ENCODE measurements at regions not wholly inside any gene's neighbourhood (a gene's known extent, or its start where the extent isn't known, plus 50 kb on each side); places are given as distances from the start of the nearest gene placed in this dataset.
A peak's percentile ranks its signal among the peaks of the same experiment; 100 is the strongest.

- Histone ChIP-seq H3K79me2 (ENCODE audit: control insufficient read depth in 1 of 2, insufficient read depth in 2 of 2, low read length in 2 of 2) (no peaks in the 10 kb centered on the region), H3K56ac (replicated peaks; ENCODE audit: insufficient read length, low read depth, low read length) (no peak overlapping the region), H3K14ac (ENCODE audit: insufficient read length) (peak overlapping the region; percentile 31), H3K9ac (replicated peaks in 1 of 4; ENCODE audit: extremely low read depth in 1 of 4, low read depth in 3 of 4, low read length in 3 of 4) (no peak overlapping the region), H4K91ac (replicated peaks; ENCODE audit: insufficient read length, low read length) (no peak overlapping the region), H2BK12ac (ENCODE audit: low read depth, low read length) (no peak overlapping the region), H2BK20ac (ENCODE audit: low read length) (no peak overlapping the region), H3K23me2 (ENCODE audit: low read depth, low read length) (0 out of 2 replicates have a peak, but pooled peaks cover 1% of the 10 kb centered on the region), H3K9me3 (ENCODE audit: insufficient read depth in 2 of 2, low read depth in 1 of 2, low read length in 1 of 2) (no peaks in the 10 kb centered on the region), H4K20me1 (replicated peaks in 1 of 2; ENCODE audit: control insufficient read depth in 1 of 2, insufficient read depth in 2 of 2, low read length in 2 of 2) (no peaks in the 10 kb centered on the region), H2AFZ (ENCODE audit: low read length) (no peak overlapping the region), H3K4me1 (replicated peaks in 1 of 4; ENCODE audit: control insufficient read depth in 3 of 4, insufficient read depth in 4 of 4, low read length in 3 of 4) (no peaks in the 10 kb centered on the region), H3K18ac (ENCODE audit: extremely low read depth, low read length) (no peak overlapping the region), H3K27me3 (replicated peaks in 1 of 4; ENCODE audit: control insufficient read depth in 3 of 4, extremely low read depth in 1 of 4, insufficient read depth in 3 of 4, low read length in 3 of 4) (peaks cover 0 to 4% (median 0%) of the 10 kb centered on the region in 4 experiments; a peak in 2 of 7 replicates), H3K36me3 (ENCODE audit: control insufficient read depth in 2 of 4, insufficient read depth in 4 of 4, low read length in 3 of 4) (no peaks in the 10 kb centered on the region), H2AK5ac (ENCODE audit: low read depth, low read length) (no peak overlapping the region), H3K4me3 (ENCODE audit: extremely low read depth in 1 of 4, insufficient read depth in 2 of 4, low read depth in 3 of 4, low read length in 4 of 4) (no peak overlapping the region), H2BK5ac (ENCODE audit: low read depth, low read length) (no peak overlapping the region), H3K4me2 (ENCODE audit: insufficient read depth in 1 of 2, low read depth in 2 of 2, low read length in 2 of 2) (no peak overlapping the region), H3K23ac (ENCODE audit: insufficient read length) (no peak overlapping the region), H2BK120ac (replicated peaks; ENCODE audit: low read depth, low read length) (no peak overlapping the region), H4K5ac (ENCODE audit: insufficient read length, low read depth, low read length) (no peak overlapping the region), H4K8ac (ENCODE audit: extremely low read depth, insufficient read depth, low read length) (no peak overlapping the region), H3K27ac (ENCODE audit: low read depth, low read length) (no peak overlapping the region), H3K79me1 (ENCODE audit: low read depth, low read length) (no peaks in the 10 kb centered on the region), H2BK15ac (ENCODE audit: low read length) (no peak overlapping the region), H3K4ac (replicated peaks; ENCODE audit: insufficient read length, low read depth, low read length) (peak overlapping the region; percentile 17)
- no peak for FAIRE-seq
- 87% methylated on average over 8 of the region's 8 CpGs; no CpG with 5 or more reads in 1 of the 2 experiments for WGBS, 2 experiments (ENCODE audit: extremely low coverage in 1 of 2, insufficient coverage in 1 of 2, insufficient read length in 1 of 2, insufficient replicate concordance in 2 of 2, low coverage in 1 of 2, low lambda C conversion rate in 2 of 2, missing lambda C conversion rate in 1 of 2)
- DNase-seq (ENCODE audit: low read depth in 1 of 2, low spot score in 2 of 2): no peak
- CTCF ChIA-PET (ENCODE audit: partially characterized antibody): interaction anchor here (1.3 kb wide), 1 partner anchor 16 kb away, joined by 4 read pairs; no protein-coding TSS in a partner anchor
- POLR2A ChIA-PET (ENCODE audit: partially characterized antibody): no interaction called here
- no peak for TF ChIP-seq POLR2AphosphoS5 (IDR thresholded peaks at IDR 0.05; ENCODE audit: low read depth, low read length)
- no peak for TF ChIP-seq SP1 (IDR thresholded peaks at IDR 0.05; ENCODE audit: low read depth, low read length)
- TF ChIP-seq GABPA (IDR thresholded peaks at IDR 0.05; ENCODE audit: borderline replicate concordance, insufficient read depth, low read length): no peak
Measured at GRCh38 chr15:96070636-96071035, 259.9 kb upstream of the NR2F2 start.

Data from H1 (cell line).